SK-N-SH treated with all-trans-retinoic acid at 6 μM for 48 hours (cell line): ENCODE measurements at regions not wholly inside any gene's neighbourhood (a gene's known extent, or its start where the extent isn't known, plus 50 kb on each side); places are given as distances from the start of the nearest gene placed in this dataset.

Experiments
- ATAC-seq: fragments of 200-7000 bp; cut with Tn5 transposase; 3 replicates; pipeline ENCODE4 v1.9.1; 2020; ENCODE audit warnings: mild to moderate bottlenecking, moderate library complexity
- ARNTL ChIP-seq: fragments of 450-650 bp; formaldehyde crosslinking; IDR thresholded peaks from 2 replicates; pipeline ENCODE4 v1.5.0; 2020; ENCODE audit warnings: low read depth, mild to moderate bottlenecking, moderate library complexity, borderline replicate concordance
- BACH2 ChIP-seq: fragments of 250-450 bp; sonication (Bioruptor Pico); IDR thresholded peaks from 2 replicates; pipeline ENCODE4 v1.9.0; 2021; ENCODE audit warnings: mild to moderate bottlenecking, borderline replicate concordance
- CSDC2 ChIP-seq: fragments of 250-450 bp; sonication (Bioruptor Pico); IDR thresholded peaks from 2 replicates; pipeline ENCODE4 v1.5.0; 2020; ENCODE audit warnings: mild to moderate bottlenecking, moderate library complexity
- ESRRG ChIP-seq: fragments of 250-450 bp; sonication (Bioruptor Pico); IDR thresholded peaks from 2 replicates; pipeline ENCODE4 v1.6.1; 2021; ENCODE audit warnings: mild to moderate bottlenecking
- GLIS3 ChIP-seq: fragments of 250-450 bp; sonication (Bioruptor Pico); IDR thresholded peaks from 2 replicates; pipeline ENCODE4 v1.5.0; 2020; ENCODE audit warnings: mild to moderate bottlenecking, moderate library complexity
- ISL1 ChIP-seq: fragments of 250-450 bp; sonication (Bioruptor Pico); IDR thresholded peaks from 2 replicates; pipeline ENCODE4 v2.1.2; 2022; ENCODE audit warnings: mild to moderate bottlenecking, moderate library complexity
- OSR1 ChIP-seq: fragments of 250-450 bp; sonication (Bioruptor Pico); IDR thresholded peaks from 2 replicates; pipeline ENCODE4 v1.8.0; 2022; ENCODE audit warnings: moderate library complexity, mild to moderate bottlenecking, inconsistent platforms
- PPARA ChIP-seq: fragments of 250-450 bp; sonication (Bioruptor Pico); IDR thresholded peaks from 2 replicates; pipeline ENCODE4 v1.5.0; 2020; ENCODE audit warnings: mild to moderate bottlenecking, borderline replicate concordance
- RARB ChIP-seq: fragments of 250-450 bp; sonication (Bioruptor Pico); IDR thresholded peaks from 2 replicates; pipeline ENCODE4 v1.8.0; 2021; ENCODE audit warnings: mild to moderate bottlenecking, moderate library complexity
- SNAI2 ChIP-seq: fragments of 250-450 bp; sonication (Bioruptor Pico); IDR thresholded peaks from 2 replicates; pipeline ENCODE4 v1.5.0; 2020; ENCODE audit warnings: mild to moderate bottlenecking, moderate library complexity
- TCF4 ChIP-seq: fragments of 250-450 bp; sonication (Bioruptor Pico); IDR thresholded peaks from 2 replicates; pipeline ENCODE4 v1.8.0; 2021; ENCODE audit warnings: mild to moderate bottlenecking, moderate library complexity, borderline replicate concordance
- TOX ChIP-seq: fragments of 250-450 bp; sonication (Bioruptor Pico); IDR thresholded peaks from 2 replicates; pipeline ENCODE4 v1.8.0; 2021; ENCODE audit warnings: mild to moderate bottlenecking, moderate library complexity, borderline replicate concordance
- ZC3H10 ChIP-seq: fragments of 250-450 bp; sonication (Bioruptor Pico); IDR thresholded peaks from 2 replicates; pipeline ENCODE4 v1.5.1; 2021; ENCODE audit warnings: mild to moderate bottlenecking, moderate library complexity
- ZFP3 ChIP-seq: fragments of 250-450 bp; sonication (Bioruptor Pico); IDR thresholded peaks from 2 replicates; pipeline ENCODE4 v1.5.0; 2020; ENCODE audit warnings: mild to moderate bottlenecking, moderate library complexity
- ZFP30 ChIP-seq: fragments of 450-650 bp; formaldehyde crosslinking; IDR thresholded peaks from 2 replicates; pipeline ENCODE4 v1.5.0; 2022; ENCODE audit warnings: mild to moderate bottlenecking, moderate library complexity
- ZNF565 ChIP-seq: fragments of 450-650 bp; formaldehyde crosslinking; conservative IDR thresholded peaks from 2 replicates; pipeline ENCODE4 v1.5.0; 2020; ENCODE audit warnings: low read depth, mild to moderate bottlenecking, moderate library complexity
- ZNF70 ChIP-seq: fragments of 450-650 bp; formaldehyde crosslinking; IDR thresholded peaks from 2 replicates; pipeline ENCODE4 v1.5.0; 2020; ENCODE audit warnings: mild to moderate bottlenecking, moderate library complexity
- ZNF8 ChIP-seq: fragments of 450-650 bp; formaldehyde crosslinking; IDR thresholded peaks from 2 replicates; pipeline ENCODE4 v1.5.0; 2020; ENCODE audit warnings: mild to moderate bottlenecking, moderate library complexity
- TF ChIP-seq, protein P1 (sequence below): fragments of 250-450 bp; sonication (Bioruptor Pico); IDR thresholded peaks from 2 replicates; pipeline ENCODE4 v1.8.0; 2020; ENCODE audit warnings: mild to moderate bottlenecking, moderate library complexity, borderline replicate concordance
- TF ChIP-seq, protein P2 (sequence below): fragments of 250-450 bp; sonication (Bioruptor Pico); IDR thresholded peaks from 2 replicates; pipeline ENCODE4 v1.5.0; 2020; ENCODE audit warnings: mild to moderate bottlenecking, moderate library complexity
- TF ChIP-seq, protein P3 (sequence below): fragments of 250-450 bp; sonication (Bioruptor Pico); IDR thresholded peaks from 2 replicates; pipeline ENCODE4 v1.5.1; 2021; ENCODE audit warnings: mild to moderate bottlenecking, moderate library complexity
- TF ChIP-seq, protein P4 (sequence below): fragments of 250-450 bp; sonication (Bioruptor Pico); IDR thresholded peaks from 2 replicates; pipeline ENCODE4 v1.5.1; 2020; ENCODE audit warnings: low read depth, mild to moderate bottlenecking, moderate library complexity

DNA sequence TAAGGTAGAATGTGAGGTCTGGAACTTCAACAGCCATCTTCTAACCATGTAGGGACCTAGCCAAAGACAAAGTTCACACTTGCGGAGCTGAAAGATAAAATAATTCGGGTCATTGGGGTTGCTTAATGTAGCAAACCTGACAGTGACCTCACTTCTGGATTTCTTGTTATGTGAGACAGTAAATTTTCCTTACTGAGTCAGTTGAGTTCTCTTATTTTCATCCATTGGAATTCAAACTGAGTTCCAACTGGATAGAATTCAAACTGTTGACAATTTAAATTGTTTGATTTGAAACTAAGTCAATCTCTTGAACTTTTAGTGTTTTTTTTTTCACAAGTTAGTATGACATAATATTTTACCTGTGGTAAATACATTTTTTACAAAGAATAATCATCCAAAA is 406.5 kb downstream of the ADAMTS20 start:
- no peak for ATAC-seq

DNA sequence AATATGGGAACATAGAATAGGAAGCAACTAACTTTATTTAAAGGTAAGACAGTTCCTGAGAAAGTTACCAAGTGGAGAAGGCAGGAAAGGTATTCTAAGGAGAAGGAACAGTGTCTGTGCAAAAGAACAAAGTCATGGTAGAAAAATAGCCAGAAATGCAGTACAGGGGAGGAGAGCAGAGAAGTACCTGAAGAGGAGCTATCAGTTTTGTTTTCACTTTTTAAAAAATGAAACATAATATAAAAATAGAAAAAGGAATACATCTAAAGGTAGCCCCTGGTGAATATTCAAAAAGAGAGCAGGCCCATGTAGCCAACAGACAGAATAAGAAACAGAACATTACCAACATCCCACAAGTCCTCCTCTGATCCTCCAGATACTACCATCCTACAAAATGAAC is 408.7 kb downstream of the ADAMTS20 start:
- ATAC-seq, result no peak

More for the DNA sequence above, 406.5 kb downstream of the ADAMTS20 start:
- TF ChIP-seq RARB, result no peak
- TF ChIP-seq, protein P1, sequence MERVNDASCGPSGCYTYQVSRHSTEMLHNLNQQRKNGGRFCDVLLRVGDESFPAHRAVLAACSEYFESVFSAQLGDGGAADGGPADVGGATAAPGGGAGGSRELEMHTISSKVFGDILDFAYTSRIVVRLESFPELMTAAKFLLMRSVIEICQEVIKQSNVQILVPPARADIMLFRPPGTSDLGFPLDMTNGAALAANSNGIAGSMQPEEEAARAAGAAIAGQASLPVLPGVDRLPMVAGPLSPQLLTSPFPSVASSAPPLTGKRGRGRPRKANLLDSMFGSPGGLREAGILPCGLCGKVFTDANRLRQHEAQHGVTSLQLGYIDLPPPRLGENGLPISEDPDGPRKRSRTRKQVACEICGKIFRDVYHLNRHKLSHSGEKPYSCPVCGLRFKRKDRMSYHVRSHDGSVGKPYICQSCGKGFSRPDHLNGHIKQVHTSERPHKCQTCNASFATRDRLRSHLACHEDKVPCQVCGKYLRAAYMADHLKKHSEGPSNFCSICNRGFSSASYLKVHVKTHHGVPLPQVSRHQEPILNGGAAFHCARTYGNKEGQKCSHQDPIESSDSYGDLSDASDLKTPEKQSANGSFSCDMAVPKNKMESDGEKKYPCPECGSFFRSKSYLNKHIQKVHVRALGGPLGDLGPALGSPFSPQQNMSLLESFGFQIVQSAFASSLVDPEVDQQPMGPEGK (CRISPR knock-in tag), result no peak
- no peak for TF ChIP-seq ISL1 (CRISPR knock-in tag)
- TF ChIP-seq, protein P2, sequence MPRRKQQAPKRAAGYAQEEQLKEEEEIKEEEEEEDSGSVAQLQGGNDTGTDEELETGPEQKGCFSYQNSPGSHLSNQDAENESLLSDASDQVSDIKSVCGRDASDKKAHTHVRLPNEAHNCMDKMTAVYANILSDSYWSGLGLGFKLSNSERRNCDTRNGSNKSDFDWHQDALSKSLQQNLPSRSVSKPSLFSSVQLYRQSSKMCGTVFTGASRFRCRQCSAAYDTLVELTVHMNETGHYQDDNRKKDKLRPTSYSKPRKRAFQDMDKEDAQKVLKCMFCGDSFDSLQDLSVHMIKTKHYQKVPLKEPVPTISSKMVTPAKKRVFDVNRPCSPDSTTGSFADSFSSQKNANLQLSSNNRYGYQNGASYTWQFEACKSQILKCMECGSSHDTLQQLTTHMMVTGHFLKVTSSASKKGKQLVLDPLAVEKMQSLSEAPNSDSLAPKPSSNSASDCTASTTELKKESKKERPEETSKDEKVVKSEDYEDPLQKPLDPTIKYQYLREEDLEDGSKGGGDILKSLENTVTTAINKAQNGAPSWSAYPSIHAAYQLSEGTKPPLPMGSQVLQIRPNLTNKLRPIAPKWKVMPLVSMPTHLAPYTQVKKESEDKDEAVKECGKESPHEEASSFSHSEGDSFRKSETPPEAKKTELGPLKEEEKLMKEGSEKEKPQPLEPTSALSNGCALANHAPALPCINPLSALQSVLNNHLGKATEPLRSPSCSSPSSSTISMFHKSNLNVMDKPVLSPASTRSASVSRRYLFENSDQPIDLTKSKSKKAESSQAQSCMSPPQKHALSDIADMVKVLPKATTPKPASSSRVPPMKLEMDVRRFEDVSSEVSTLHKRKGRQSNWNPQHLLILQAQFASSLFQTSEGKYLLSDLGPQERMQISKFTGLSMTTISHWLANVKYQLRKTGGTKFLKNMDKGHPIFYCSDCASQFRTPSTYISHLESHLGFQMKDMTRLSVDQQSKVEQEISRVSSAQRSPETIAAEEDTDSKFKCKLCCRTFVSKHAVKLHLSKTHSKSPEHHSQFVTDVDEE (CRISPR knock-in tag), result no peak
- TF ChIP-seq SNAI2, result no peak
- no peak for TF ChIP-seq OSR1 (CRISPR knock-in tag)
- TF ChIP-seq ZNF70, result no peak
- TF ChIP-seq GLIS3 (CRISPR knock-in tag), result no peak

DNA sequence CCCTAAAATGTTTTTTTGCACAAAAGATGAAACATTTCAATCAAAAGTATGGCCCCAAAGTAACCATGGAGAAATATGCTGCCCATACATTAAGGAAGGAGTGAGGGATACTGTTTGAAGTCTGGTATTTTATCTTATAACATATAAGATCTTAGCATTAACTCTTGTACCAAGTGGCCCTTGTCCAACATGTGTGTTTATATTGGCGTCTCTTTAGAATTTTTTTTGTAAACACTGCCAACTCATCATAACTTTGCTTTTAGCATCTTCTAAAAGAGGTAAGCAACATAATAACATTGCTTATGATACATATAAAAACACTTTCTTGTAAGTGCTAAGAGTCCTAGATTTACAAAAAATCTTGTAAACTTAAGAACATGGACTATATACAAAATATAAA is 419.7 kb downstream of the ADAMTS20 start:
- no peak for ATAC-seq
- TF ChIP-seq, protein P3, sequence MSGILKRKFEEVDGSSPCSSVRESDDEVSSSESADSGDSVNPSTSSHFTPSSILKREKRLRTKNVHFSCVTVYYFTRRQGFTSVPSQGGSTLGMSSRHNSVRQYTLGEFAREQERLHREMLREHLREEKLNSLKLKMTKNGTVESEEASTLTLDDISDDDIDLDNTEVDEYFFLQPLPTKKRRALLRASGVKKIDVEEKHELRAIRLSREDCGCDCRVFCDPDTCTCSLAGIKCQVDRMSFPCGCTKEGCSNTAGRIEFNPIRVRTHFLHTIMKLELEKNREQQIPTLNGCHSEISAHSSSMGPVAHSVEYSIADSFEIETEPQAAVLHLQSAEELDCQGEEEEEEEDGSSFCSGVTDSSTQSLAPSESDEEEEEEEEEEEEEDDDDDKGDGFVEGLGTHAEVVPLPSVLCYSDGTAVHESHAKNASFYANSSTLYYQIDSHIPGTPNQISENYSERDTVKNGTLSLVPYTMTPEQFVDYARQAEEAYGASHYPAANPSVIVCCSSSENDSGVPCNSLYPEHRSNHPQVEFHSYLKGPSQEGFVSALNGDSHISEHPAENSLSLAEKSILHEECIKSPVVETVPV (CRISPR knock-in tag), result no peak
- TF ChIP-seq SNAI2 (no peak), ZFP3 (CRISPR knock-in tag) (no peak), GLIS3 (CRISPR knock-in tag) (no peak), CSDC2 (CRISPR knock-in tag) (no peak), OSR1 (CRISPR knock-in tag) (no peak), ISL1 (CRISPR knock-in tag) (no peak), BACH2 (CRISPR knock-in tag) (no peak), ZC3H10 (no peak), ESRRG (CRISPR knock-in tag) (no peak), PPARA (CRISPR knock-in tag) (no peak), ZFP30 (CRISPR knock-in tag) (no peak), ARNTL (CRISPR knock-in tag) (no peak), TCF4 (CRISPR knock-in tag) (no peak), RARB (no peak)
- TF ChIP-seq, protein P4, sequence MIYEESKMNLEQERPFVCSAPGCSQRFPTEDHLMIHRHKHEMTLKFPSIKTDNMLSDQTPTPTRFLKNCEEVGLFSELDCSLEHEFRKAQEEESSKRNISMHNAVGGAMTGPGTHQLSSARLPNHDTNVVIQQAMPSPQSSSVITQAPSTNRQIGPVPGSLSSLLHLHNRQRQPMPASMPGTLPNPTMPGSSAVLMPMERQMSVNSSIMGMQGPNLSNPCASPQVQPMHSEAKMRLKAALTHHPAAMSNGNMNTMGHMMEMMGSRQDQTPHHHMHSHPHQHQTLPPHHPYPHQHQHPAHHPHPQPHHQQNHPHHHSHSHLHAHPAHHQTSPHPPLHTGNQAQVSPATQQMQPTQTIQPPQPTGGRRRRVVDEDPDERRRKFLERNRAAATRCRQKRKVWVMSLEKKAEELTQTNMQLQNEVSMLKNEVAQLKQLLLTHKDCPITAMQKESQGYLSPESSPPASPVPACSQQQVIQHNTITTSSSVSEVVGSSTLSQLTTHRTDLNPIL (CRISPR knock-in tag), result no peak

More for the DNA sequence above, 408.7 kb downstream of the ADAMTS20 start:
- no peak for TF ChIP-seq ZNF70
- TF ChIP-seq TOX (CRISPR knock-in tag), result no peak
- TF ChIP-seq SNAI2, result no peak
- no peak for TF ChIP-seq OSR1 (CRISPR knock-in tag)
- TF ChIP-seq ZNF565 (CRISPR knock-in tag), result no peak
- TF ChIP-seq RARB, result no peak
- TF ChIP-seq, protein P2 (CRISPR knock-in tag), result no peak
- TF ChIP-seq, protein P4 (CRISPR knock-in tag), result no peak
- TF ChIP-seq, protein P3 (CRISPR knock-in tag), result no peak
- no peak for TF ChIP-seq ZNF8
